IPS-NIHi7 (cell line): ENCODE measurements at regions not wholly inside any gene's neighbourhood (a gene's known extent, or its start where the extent isn't known, plus 50 kb on each side); places are given as distances from the start of the nearest gene placed in this dataset.

Experiments
- DNase-seq: peaks from one replicate; pipeline ENCODE4 v3.0.0; 2012; ENCODE audit warnings: mixed read lengths; ENCODE audit errors: extremely low spot score

- no peak for DNase-seq
Observed at GRCh38 chr12:114916124-114916523, 232.1 kb upstream of the TBX3 start.

DNA sequence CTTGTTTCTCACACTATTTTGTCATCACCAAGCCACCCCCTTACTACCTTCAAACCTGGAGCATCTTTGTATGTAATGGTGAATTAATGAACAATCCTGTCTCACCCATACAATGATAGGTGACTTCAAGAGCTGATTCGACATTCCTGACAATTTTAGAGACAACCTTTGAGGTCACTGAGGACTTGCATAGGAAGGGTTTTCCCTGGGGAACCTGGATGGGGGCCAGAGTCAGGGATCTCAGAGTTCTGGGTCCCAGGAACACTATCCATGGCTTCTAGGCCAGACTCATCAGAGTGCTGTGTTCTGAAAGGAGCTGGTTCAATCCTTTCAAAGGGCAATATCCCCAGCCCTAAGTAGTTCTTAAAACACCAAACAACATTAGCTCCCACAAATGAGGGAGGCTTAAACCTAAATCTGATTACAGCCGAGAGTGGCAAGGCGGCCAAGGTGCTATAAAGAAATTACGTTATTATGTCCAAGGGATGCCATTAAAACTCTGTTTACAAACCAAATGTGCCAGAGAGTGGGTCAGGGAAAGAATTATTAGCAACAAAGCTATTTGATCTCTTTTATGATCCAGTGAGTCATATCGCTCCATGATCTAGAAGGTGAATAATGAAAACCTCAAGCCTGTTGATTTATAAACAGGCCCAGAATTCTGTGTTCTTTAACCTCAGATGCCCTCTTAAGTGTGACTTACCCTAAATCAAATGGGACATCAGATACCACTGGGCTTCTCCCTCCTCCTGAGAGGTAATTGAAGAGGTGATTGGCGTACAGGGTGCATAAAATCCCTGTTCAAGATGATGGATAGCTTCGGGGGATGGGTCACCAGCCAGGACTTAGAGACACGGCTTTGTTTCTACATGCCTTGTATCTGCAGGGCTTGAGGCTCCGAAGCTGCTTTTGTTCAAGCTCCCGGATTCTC lies 230.2 kb upstream of the TBX3 start:
- no peak for DNase-seq

- DNase-seq, result no peak
Observed at GRCh38 chr12:114912811-114913210, 228.8 kb upstream of the TBX3 start.

DNA sequence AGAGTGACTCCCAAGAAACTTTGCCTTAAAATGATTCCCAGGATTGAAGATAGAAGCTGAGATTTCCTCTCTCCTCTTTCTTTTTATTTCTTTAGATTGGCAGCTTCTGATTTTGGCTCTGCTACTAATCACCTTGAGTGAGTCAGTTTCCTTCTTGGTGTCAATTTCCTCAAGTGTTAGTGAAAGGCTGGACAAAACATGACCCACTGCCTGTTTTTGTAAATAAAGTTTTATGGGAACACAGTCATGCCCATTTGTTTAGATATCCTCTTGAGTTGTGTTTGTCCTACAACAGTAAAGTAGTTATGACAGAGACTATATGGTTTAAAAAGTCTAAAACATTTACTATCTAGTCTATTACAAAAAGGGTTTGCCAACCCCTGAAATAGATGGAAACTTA lies 227.2 kb upstream of the TBX3 start:
- DNase-seq, result no peak

GRCh38 chr12:114904254-114905003 lies 220.5 kb upstream of the TBX3 start:
- DNase-seq, result no peak

- DNase-seq, result no peak
Observed at GRCh38 chr12:114903083-114903691, 219.2 kb upstream of the TBX3 start.

- DNase-seq, result no peak
Observed at GRCh38 chr12:114902665-114903064, 218.7 kb upstream of the TBX3 start.

DNA sequence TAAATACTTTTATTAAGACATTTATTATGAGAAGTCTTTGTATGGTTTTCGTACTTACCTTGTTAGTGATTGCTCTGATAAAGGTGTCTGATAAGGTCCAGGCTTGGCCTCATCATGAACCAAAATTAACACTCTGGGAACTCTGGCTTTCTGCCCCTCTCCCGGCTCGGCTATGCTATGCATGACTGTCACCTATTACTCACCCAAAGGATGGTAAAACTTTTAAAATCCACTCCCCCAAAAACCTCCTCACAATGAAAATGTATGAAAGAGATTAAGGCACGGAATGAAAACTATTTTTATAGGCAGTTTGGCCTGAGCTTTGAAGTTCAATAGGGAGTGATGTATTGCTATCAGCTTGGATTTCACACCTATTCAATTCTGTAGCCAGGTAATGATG lies 217.3 kb upstream of the TBX3 start:
- DNase-seq, result no peak

DNA sequence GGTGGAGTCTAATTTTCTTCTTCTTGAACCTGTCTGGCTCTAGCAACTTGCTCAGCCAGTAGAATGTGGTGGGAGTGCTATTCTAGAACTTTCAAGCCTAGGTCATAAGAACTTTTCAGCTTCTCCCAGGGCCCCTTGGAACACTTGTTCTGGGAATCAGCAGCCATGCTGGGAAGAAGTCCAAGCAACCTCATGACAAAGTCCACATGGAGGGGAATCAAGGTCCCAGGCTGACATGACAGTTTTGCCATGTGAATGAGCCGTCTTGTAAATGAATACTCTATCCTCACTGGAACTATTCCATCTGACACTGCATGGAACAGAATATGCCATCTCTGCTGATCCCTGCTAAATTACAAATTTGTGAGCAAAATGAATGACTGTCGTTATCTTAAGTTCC lies 214.2 kb upstream of the TBX3 start:
- DNase-seq, result no peak

DNA sequence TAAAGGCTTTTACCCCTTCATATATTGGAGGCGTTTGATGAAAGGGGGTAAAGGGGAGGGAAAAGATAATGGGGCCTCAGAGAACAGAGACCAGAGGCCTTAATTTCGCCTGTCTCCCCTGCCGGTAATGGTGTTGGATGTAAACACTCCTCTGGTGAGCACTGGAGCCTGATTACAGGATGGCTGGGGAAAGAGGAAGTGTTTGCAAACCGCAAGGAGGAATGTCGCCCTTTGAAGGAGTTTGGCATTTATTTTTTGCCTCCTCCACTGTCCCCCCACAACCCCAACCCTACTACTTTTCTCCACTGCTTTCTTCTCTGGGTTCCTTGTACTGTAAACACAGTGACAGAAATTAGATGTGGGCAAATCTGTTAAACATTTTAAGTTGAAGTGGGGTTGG lies 211.9 kb upstream of the TBX3 start:
- DNase-seq, result no peak

DNA sequence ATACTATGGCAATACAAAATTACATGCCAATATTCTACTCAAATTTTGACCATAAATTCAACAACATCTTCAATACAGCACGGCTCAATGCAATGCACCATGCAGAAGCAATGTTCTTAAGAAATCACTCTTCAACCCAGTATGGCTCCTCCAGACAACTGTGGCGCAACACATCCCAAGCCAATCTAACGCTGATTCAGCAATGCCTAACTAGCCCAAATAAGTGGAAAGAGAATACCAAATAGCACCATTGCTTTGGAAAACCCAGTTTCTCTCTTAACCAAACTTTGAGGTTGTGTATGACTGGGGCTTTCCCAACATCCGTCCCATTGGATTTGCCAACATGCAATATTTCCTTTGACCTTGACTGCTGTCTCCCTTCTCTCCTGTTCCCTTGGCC lies 211.1 kb upstream of the TBX3 start:
- no peak for DNase-seq

DNA sequence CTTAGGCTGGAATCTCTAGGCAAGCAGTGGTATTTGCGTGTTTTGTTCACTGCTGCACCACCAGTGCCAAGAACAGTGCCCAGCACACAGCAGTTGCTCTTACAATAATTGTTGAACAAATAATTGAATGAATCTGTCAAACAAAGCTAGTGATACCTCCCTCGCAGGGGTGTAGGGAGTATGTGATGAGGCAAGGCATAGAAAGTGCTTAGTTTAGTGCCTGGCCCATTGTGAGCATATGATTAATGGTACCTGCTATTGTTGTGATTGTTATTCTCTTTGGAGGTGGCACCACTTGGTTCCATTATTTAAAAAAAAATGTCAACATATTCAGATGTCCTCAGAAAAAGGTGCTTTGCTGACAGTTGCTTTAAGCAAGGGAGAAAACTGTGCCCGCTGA lies 210.1 kb upstream of the TBX3 start:
- DNase-seq, result no peak

DNA sequence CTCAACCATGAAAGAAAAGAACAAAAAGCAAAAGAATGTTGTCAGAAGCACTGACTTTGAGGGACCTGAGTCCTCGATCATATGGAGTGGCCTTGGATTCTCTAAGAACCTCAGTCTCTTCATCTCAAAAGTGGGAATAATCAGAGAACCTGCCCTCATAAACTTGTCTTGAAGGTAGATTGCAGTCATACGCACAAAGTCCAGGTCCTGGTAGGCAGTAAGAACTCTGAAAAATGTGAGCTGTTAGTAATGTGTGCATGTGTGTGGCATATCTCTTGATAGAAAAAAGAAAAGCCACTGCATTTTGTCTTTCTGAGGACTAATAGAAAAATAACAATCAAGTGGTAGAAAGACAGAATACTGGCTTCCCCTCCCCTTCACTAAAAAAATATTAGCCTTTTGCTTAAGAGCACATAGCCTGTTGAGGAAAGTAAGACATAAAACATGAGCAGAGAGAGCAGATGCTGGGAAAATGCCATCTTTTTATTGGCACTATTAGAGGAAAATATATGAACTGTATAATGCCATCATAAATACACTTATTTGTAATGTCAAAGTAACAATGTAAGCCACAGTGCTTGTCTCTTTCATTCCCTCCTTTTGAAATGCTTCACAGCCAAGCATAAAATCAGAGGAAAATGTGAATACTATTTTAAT lies 205.1 kb upstream of the TBX3 start:
- DNase-seq, result no peak

GRCh38 chr12:114888448-114888847 lies 204.5 kb upstream of the TBX3 start:
- DNase-seq, result no peak

GRCh38 chr12:114885501-114885900 lies 201.5 kb upstream of the TBX3 start:
- no peak for DNase-seq

DNA sequence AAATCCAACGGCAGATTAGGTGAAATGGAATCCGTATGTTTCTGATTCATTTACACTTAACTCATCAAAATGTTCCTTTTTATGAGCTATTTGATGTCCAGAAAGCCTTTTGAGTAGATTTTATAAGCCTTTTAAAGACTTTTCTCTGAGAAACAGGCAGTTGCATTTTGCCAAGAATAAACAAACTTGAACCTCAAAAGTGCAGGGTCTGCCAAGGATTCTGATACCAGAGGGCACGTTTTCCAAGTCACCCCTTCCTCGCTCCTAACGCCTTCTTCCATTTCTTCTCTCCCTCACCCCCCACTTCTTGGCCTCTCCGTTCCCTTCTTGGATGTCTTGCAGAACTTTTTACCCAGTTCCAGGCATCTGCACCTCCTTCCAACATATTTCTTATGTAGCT lies 200.6 kb upstream of the TBX3 start:
- DNase-seq, result no peak

DNA sequence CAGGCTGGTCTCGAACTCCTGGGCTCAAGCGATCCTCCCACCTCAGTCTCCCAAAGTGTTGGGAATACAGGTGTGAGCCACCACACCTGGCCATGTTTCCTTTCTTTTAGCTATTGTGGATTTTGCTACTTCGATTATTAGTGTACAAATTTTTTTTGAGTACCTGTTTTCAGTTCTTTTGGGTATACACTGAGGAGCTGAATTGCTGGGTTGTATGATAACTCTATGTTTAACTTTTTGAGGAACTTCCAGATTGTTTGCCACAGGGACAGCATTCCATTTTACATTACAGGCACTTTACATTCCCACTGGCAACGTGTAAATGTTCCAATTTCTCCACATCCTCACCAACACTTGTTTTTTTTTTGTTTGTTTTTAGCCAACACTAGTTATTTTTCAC lies 198.1 kb upstream of the TBX3 start:
- no peak for DNase-seq

GRCh38 chr12:114879354-114879753 lies 195.4 kb upstream of the TBX3 start:
- no peak for DNase-seq

DNA sequence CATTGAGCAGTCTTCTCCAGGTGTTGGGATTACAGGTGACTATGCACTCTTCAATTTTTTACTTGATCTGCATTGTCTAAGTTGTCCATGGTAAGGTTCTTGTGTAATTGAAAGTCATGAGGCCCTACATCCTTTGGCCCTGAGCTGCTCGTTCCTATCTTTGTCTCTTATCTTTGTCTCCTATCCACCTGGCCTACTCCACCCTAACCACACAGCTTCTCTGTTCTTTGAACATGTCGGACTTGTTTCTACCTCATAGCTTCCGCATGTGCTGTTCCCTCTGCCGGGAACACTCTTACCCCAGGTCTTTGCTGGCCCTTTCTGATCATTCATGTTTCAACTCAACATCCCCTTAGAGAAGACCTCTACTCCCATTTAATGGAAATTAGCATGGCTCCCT lies 194.8 kb upstream of the TBX3 start:
- no peak for DNase-seq

DNA sequence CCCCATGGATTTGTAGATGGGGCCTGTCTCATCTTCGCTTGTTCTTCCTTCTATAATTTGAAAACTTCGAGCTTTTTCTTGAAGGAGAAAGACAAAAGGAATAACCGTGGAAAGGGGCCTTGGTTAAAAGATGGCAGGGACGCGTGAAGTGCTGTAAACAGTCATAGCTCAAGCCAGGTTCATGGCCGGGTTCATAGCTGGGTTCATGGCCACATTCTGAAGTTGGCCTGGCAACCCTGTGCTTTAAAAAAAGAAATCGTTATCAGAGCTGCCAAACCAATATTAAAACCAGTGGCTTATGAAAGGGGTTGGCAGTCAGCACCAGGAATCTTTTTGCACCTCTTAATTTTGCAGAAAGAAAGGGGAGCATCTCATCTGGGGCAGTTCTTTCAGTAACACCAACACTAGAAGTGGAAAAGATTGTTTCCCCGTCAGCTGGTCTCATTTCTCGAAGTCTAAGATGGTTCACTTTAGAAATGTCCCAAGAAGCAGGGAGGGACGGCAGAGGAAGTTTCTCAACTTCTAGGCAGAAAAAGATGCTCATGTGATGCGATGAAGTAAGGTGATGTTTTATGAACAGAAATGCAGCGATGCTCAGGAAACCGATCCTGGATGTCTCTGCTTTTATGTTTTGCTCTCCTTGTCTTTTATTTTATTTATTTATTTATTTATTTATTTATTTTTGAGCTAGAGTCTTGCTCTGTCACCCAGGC lies 193.1 kb upstream of the TBX3 start:
- DNase-seq, result no peak

- no peak for DNase-seq
Observed at GRCh38 chr12:114875313-114875712, 191.3 kb upstream of the TBX3 start.

DNA sequence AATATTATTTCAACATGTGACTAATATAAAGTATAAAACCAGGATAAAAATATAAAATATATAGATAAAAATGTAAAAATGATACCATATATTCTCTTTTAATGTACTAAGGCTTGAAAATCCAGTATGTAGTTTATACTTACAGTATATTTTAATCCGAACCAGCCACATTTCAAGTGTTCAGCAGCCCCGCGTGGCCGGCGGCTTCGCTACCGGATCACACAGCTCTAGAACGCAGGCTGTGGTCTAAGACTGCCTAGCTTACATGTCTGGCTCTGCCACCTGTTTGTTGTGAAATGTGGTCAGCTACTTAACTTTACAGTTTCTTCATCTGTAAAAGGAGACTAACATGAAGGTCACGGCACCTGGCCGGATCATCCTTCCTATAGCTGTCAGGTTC lies 189.7 kb upstream of the TBX3 start:
- no peak for DNase-seq
